Natural killer cell (primary cell): ENCODE measurements at regions not wholly inside any gene's neighbourhood (a gene's known extent, or its start where the extent isn't known, plus 50 kb on each side); places are given as distances from the start of the nearest gene placed in this dataset.

Experiments
- ATAC-seq, 3 donors: fragments of 150-1000 bp in 2 of 3; fragments of 200-7000 bp in 1 of 3; cut with Tn5 transposase; 1 replicate in 1 of 3; 2 replicates in 2 of 3; pipeline ENCODE4 v1.10.0; 2021; ENCODE audit warnings: mild to moderate bottlenecking in 2 of 3, moderate library complexity in 2 of 3
- DNase-seq, 2 donors: peaks; one replicate each; pipeline versions ENCODE4 v3.0.0 to v3.0.0-alpha.2; 2013 to 2021; ENCODE audit warnings: mixed read lengths in 1 of 2
- H3K27ac ChIP-seq: one replicate; pipeline ENCODE4 v1.5.1; 2013; ENCODE audit warnings: mild to moderate bottlenecking, low read length
- H3K27me3 ChIP-seq: one replicate; pipeline ENCODE4 v1.6.1; 2013; ENCODE audit warnings: low read length; ENCODE audit not compliant: control insufficient read depth, insufficient read depth
- H3K36me3 ChIP-seq: one replicate; pipeline ENCODE4 v1.6.1; 2013; ENCODE audit warnings: low read length; ENCODE audit not compliant: control insufficient read depth, insufficient read depth
- H3K4me1 ChIP-seq: one replicate; pipeline ENCODE4 v1.6.1; 2013; ENCODE audit warnings: low read length; ENCODE audit not compliant: control insufficient read depth, insufficient read depth
- H3K4me3 ChIP-seq: one replicate; pipeline ENCODE4 v1.5.1; 2013; ENCODE audit warnings: low read length
- H3K9me3 ChIP-seq: one replicate; pipeline ENCODE4 v1.6.1; 2013; ENCODE audit warnings: low read length; ENCODE audit not compliant: control insufficient read depth, insufficient read depth
- H3K27ac Mint-ChIP-seq, 2 donors: one replicate each; pipeline ENCODE4 v1.8.0; 2022; ENCODE audit warnings: mild to moderate bottlenecking in 2 of 2, mixed read lengths in 2 of 2, moderate library complexity in 1 of 2
- H3K27me3 Mint-ChIP-seq, 2 donors: one replicate each; pipeline ENCODE4 v1.8.0; 2022; ENCODE audit warnings: low read depth in 2 of 2, mixed read lengths in 2 of 2
- H3K36me3 Mint-ChIP-seq: one replicate; pipeline ENCODE4 v1.8.0; 2022; ENCODE audit warnings: mixed read lengths
- H3K4me1 Mint-ChIP-seq, 2 donors: one replicate each; pipeline ENCODE4 v1.8.0; 2022; ENCODE audit warnings: mixed read lengths in 2 of 2
- H3K4me3 Mint-ChIP-seq: one replicate; pipeline ENCODE4 v1.8.0; 2022; ENCODE audit warnings: mild to moderate bottlenecking, moderate library complexity, mixed read lengths
- H3K9me3 Mint-ChIP-seq, 2 donors: one replicate each; pipeline ENCODE4 v1.8.0; 2022; ENCODE audit warnings: mixed read lengths in 2 of 2
- CTCF ChIP-seq: fragments of 200-600 bp; IDR thresholded peaks from one replicate; pipeline ENCODE4 v1.8.0; 2022; ENCODE audit warnings: antibody characterized with exemption
- WGBS: methylation state at CpG from one replicate; pipeline ENCODE4 v1.1.7; 2013; ENCODE audit warnings: missing lambda C conversion rate; ENCODE audit not compliant: insufficient coverage; 5-methylcytosine and 5-hydroxymethylcytosine counted together
- intact Hi-C: fragments of 100-400 bp; cut with micrococcal nuclease; formaldehyde crosslinking; loops from one replicate; pipeline ENCODE4 v1.14.2; 2022

- Histone ChIP-seq H3K36me3 (no peaks in the 10 kb centered on the region), H3K4me1 (no peaks in the 10 kb centered on the region), H3K9me3 (no peaks in the 10 kb centered on the region), H3K27ac (no peak overlapping the region), H3K4me3 (no peak overlapping the region), H3K27me3 (no peaks in the 10 kb centered on the region)
- no peaks in the 10 kb centered on the region for H3K4me1 Mint-ChIP-seq
- ATAC-seq, result no peak
- H3K4me3 Mint-ChIP-seq, result no peak overlapping the region
- DNase-seq, result no peak
- 92% methylated on average over 26 of the region's 26 CpGs for WGBS
- H3K9me3 Mint-ChIP-seq, result no peaks in the 10 kb centered on the region
- H3K27ac Mint-ChIP-seq, result no peak overlapping the region
- intact Hi-C loops, result no loop called here
- no peak for TF ChIP-seq CTCF
- no peaks in the 10 kb centered on the region for H3K36me3 Mint-ChIP-seq
- no peaks in the 10 kb centered on the region for H3K27me3 Mint-ChIP-seq
Measured at GRCh38 chr18:78804206-78805030, 175.2 kb upstream of the SALL3 start.

GRCh38 chr18:78805840-78806239 is 173.8 kb upstream of the SALL3 start:
- WGBS, result 63% methylated on average over 8 of the region's 8 CpGs
- ATAC-seq, result no peak
- no peak for DNase-seq
- intact Hi-C loops, result no loop called here
- Histone ChIP-seq H3K36me3 (no peaks in the 10 kb centered on the region), H3K9me3 (peaks cover 2% of the 10 kb centered on the region), H3K27me3 (no peaks in the 10 kb centered on the region), H3K27ac (no peak overlapping the region), H3K4me1 (no peaks in the 10 kb centered on the region), H3K4me3 (no peak overlapping the region)
- no peak for TF ChIP-seq CTCF
- no peak overlapping the region for H3K27ac Mint-ChIP-seq
- no peaks in the 10 kb centered on the region for H3K36me3 Mint-ChIP-seq
- H3K4me1 Mint-ChIP-seq, result no peaks in the 10 kb centered on the region
- H3K27me3 Mint-ChIP-seq, result no peaks in the 10 kb centered on the region
- H3K9me3 Mint-ChIP-seq, result peaks cover 0 to 2% of the 10 kb centered on the region in 2 donors
- H3K4me3 Mint-ChIP-seq, result no peak overlapping the region

- Mint-ChIP-seq H3K27me3 (peaks cover 0 to 2% of the 10 kb centered on the region in 2 donors), H3K4me1 (no peaks in the 10 kb centered on the region), H3K9me3 (peaks cover 0 to 2% of the 10 kb centered on the region in 2 donors), H3K36me3 (no peaks in the 10 kb centered on the region), H3K4me3 (no peak overlapping the region), H3K27ac (no peak overlapping the region)
- 91% methylated on average over 5 of the region's 5 CpGs for WGBS
- H3K27ac ChIP-seq, result no peak overlapping the region
- H3K27me3 ChIP-seq, result no peaks in the 10 kb centered on the region
- no peaks in the 10 kb centered on the region for H3K36me3 ChIP-seq
- TF ChIP-seq CTCF, result no peak
- peaks cover 2% of the 10 kb centered on the region for H3K9me3 ChIP-seq
- intact Hi-C loops, result no loop called here
- H3K4me3 ChIP-seq, result no peak overlapping the region
- ATAC-seq (no peak), DNase-seq (no peak)
- no peaks in the 10 kb centered on the region for H3K4me1 ChIP-seq
Measured at GRCh38 chr18:78807668-78808067, 171.9 kb upstream of the SALL3 start.

- no peak overlapping the region for H3K27ac Mint-ChIP-seq
- ATAC-seq, result peak in 1 of 3 donors; percentile 33
- no peak for DNase-seq
- no peak for TF ChIP-seq CTCF
- H3K36me3 ChIP-seq, result no peaks in the 10 kb centered on the region
- 95% methylated on average over 13 of the region's 13 CpGs for WGBS
- H3K9me3 ChIP-seq, result peaks cover 2% of the 10 kb centered on the region
- H3K27me3 Mint-ChIP-seq, result peaks cover 2 to 8% of the 10 kb centered on the region in 2 donors
- H3K36me3 Mint-ChIP-seq, result no peaks in the 10 kb centered on the region
- H3K4me1 Mint-ChIP-seq, result no peaks in the 10 kb centered on the region
- intact Hi-C loops, result no loop called here
- no peak overlapping the region for H3K4me3 ChIP-seq
- no peaks in the 10 kb centered on the region for H3K4me1 ChIP-seq
- no peak overlapping the region for H3K4me3 Mint-ChIP-seq
- H3K27me3 ChIP-seq, result no peaks in the 10 kb centered on the region
- peaks cover 0 to 2% of the 10 kb centered on the region in 2 donors for H3K9me3 Mint-ChIP-seq
- no peak overlapping the region for H3K27ac ChIP-seq
Measured at GRCh38 chr18:78809845-78810244, 169.8 kb upstream of the SALL3 start.
